GM10266 (cell line): ENCODE measurements at regions not wholly inside any gene's neighbourhood (a gene's known extent, or its start where the extent isn't known, plus 50 kb on each side); places are given as distances from the start of the nearest gene placed in this dataset.

Source experiments
- DNase-seq: peaks from one replicate; pipeline ENCODE4 v3.0.0; 2012; ENCODE audit errors: extremely low spot score
- TF ChIP-seq, protein P1 (sequence below): IDR thresholded peaks from 2 replicates; pipeline ENCODE4 v1.5.1; 2012; ENCODE audit warnings: mild to moderate bottlenecking, low read depth; ENCODE audit not compliant: control insufficient read depth, insufficient read depth; ENCODE audit errors: missing control alignments

DNA sequence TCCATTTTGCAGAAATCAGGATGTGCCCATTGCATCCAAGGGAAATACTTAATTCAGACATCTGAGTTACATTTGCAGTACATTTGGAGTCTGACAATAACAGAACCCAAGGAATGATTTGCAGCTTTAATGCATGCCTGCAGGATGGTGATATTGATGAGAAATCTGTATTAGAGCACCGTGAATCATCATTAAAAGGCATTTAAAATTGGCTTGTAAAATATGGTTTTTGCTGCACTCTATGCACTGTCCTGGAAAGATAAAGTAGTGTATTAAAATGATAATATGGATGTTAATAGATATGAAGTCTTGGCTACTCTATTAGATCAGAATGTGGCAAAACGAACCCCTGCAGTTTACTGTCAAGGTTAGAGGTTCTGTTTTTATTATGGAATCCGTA lies 556.9 kb downstream of the MAT2B start:
- DNase-seq = no peak
- TF ChIP-seq, protein P1, sequence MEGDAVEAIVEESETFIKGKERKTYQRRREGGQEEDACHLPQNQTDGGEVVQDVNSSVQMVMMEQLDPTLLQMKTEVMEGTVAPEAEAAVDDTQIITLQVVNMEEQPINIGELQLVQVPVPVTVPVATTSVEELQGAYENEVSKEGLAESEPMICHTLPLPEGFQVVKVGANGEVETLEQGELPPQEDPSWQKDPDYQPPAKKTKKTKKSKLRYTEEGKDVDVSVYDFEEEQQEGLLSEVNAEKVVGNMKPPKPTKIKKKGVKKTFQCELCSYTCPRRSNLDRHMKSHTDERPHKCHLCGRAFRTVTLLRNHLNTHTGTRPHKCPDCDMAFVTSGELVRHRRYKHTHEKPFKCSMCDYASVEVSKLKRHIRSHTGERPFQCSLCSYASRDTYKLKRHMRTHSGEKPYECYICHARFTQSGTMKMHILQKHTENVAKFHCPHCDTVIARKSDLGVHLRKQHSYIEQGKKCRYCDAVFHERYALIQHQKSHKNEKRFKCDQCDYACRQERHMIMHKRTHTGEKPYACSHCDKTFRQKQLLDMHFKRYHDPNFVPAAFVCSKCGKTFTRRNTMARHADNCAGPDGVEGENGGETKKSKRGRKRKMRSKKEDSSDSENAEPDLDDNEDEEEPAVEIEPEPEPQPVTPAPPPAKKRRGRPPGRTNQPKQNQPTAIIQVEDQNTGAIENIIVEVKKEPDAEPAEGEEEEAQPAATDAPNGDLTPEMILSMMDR = no peak

DNA sequence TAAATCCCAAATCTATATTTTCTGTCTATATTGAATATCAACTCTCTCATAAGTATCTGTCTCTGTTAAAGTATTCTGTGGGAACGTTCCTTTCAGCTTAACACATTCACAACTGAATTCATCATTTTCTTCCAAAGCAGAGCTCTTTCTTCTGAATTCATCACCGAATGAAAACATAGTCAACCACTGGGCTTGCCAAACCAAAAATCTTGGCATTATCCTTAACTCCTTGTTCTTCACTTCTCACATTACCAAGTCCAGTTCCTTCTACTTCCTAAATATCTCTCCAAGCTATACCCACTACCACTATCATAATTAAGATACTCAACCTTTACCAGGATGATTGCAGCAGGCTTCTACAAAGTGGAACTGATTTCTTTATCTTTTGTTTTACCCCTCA lies 559.8 kb downstream of the MAT2B start:
- TF ChIP-seq, protein P1 = no peak
- no peak for DNase-seq

DNA sequence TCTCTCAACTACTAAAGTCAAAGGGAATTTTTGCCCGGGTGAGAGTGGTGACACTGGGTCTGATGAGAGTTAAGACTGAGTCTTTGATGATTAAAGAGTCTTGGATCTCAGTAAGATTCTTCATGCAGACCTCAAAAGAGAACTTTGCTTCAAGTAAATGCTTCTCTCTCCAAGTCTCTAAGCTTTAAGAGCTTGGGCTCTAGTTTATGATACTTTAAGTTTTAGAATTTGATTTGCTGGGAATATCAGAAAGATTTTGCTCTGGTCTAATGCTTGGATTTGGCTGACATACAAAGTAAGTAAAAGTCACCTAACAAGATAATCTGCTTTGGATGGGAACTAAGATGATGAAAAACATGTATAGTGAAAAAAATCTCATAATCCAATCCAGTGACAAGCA lies 566.3 kb downstream of the MAT2B start:
- TF ChIP-seq, protein P1 = no peak
- DNase-seq = no peak

DNA sequence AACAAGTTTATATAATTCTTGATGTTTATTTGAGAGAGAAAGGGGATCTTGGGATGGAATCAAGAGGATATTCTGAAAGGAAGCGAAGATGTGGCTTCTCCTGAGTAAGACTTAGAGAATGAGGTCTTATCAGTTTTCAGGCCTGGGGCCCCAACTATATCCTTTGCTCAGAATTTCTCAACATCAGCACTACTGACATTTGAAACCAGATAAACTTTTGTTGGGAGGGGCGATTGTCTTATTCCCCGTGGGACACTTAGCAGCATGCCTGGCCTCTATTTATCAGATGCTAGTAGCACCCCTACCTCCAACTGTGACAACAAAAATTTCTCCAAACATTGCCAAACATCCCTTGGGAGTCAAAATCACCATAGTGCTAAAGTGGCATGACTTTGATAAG lies 567.7 kb downstream of the MAT2B start:
- DNase-seq = no peak
- TF ChIP-seq, protein P1 = no peak

DNA sequence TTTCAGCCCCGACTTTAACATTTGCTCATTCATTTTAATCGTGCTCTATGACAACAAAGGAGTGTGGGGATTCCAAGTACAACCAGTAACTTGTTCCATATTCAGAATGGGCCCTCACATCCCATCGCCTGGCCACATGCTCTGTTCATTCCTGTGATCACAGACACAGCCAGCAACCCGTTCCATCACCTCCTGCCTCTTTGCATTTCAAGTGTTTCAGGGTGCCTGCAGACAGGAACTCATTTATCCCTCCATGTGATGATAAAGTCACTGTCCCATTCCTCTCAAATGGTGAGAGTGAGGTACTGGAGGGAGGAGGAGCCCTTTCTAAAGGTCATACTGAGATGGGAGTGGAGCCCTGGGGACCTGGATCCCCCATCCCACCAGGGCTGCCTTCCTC lies 571.1 kb downstream of the MAT2B start:
- DNase-seq = no peak
- TF ChIP-seq, protein P1 = no peak

DNA sequence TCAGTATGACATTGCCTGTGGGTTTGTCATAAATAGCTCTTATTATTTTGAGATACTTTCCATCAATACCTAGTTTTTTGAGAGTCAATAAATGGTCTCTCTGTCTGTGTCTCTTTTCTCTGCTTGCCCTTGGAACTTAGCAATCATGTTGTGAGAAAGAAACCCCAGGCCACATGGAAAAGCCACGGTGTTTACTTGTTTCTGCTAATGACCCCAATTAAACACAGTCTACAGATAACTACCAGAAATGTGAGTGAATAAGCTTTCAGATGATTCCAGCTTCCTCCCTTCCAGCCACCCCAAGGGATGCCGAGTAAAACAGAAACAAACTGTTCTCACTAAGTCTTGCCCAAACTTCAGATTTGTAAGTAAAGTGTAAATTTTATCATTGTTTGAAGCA lies 584.9 kb downstream of the MAT2B start:
- no peak for DNase-seq
- TF ChIP-seq, protein P1 = no peak

DNA sequence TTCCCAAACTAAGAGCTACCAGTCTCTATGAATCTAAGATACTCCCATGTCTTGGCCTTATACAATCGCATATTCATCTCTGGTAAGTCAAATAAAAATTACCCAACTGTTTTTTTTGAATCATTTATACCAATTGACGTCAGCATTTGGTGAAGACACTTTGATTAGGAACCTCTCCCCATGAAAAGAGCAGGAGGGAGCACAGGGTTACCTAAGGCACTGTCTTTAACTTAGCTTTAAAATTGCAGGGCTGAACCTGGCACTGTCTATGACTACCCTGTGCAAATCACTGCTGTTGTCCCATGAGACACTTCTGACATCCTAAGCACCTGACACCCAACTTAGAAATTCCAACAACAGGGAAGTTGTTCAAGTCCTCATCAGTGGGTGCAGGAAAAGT lies 586.4 kb downstream of the MAT2B start:
- TF ChIP-seq, protein P1 = no peak
- DNase-seq = no peak
